Muscle layer of duodenum (tissue), 2 donors: ENCODE measurements at regions not wholly inside any gene's neighbourhood (a gene's known extent, or its start where the extent isn't known, plus 50 kb on each side); places are given as distances from the start of the nearest gene placed in this dataset.

Source experiments
- H3K27ac ChIP-seq: one replicate; pipeline ENCODE4 v1.7.0; 2013; ENCODE audit warnings: mild to moderate bottlenecking, low read length
- H3K27me3 ChIP-seq: one replicate; pipeline ENCODE4 v1.7.0; 2013; ENCODE audit warnings: low read depth, mild to moderate bottlenecking, control low read depth, low read length
- H3K36me3 ChIP-seq, 2 donors: one replicate each; pipeline ENCODE4 v1.7.0; 2013; ENCODE audit warnings: low read length in 2 of 2, control low read depth in 1 of 2, mild to moderate bottlenecking in 1 of 2; ENCODE audit not compliant: insufficient read depth in 2 of 2, control insufficient read depth in 1 of 2
- H3K4me1 ChIP-seq, 2 donors: one replicate each; pipeline ENCODE4 v1.7.0; 2013; ENCODE audit warnings: low read length in 2 of 2, mild to moderate bottlenecking in 2 of 2, control low read depth in 1 of 2, moderate library complexity in 1 of 2; ENCODE audit not compliant: insufficient read depth in 2 of 2, control insufficient read depth in 1 of 2
- H3K4me3 ChIP-seq, 2 donors: one replicate each; pipeline ENCODE4 v1.7.0; 2013; ENCODE audit warnings: low read length in 2 of 2, low read depth in 1 of 2, mild to moderate bottlenecking in 1 of 2
- H3K9me3 ChIP-seq, 2 donors: one replicate each; pipeline ENCODE4 v1.7.0; 2013; ENCODE audit warnings: low read length in 2 of 2, control low read depth in 1 of 2, mild to moderate bottlenecking in 1 of 2; ENCODE audit not compliant: control insufficient read depth in 1 of 2
- donor health status: healthy.

- H3K36me3 ChIP-seq = no peaks in the 10 kb centered on the region
- no peak overlapping the region for H3K4me3 ChIP-seq
- no peak overlapping the region for H3K27ac ChIP-seq
- no peaks in the 10 kb centered on the region for H3K27me3 ChIP-seq
- H3K9me3 ChIP-seq = no peaks in the 10 kb centered on the region
- no peaks in the 10 kb centered on the region for H3K4me1 ChIP-seq
Observed at GRCh38 chr3:164200053-164200823, 878.1 kb downstream of the SI start.

GRCh38 chr3:164196477-164196876 is 881.8 kb downstream of the SI start:
- Histone ChIP-seq H3K27me3 (no peaks in the 10 kb centered on the region), H3K36me3 (no peaks in the 10 kb centered on the region), H3K9me3 (no peaks in the 10 kb centered on the region), H3K4me3 (no peak overlapping the region), H3K4me1 (no peaks in the 10 kb centered on the region), H3K27ac (no peak overlapping the region)

- H3K9me3 ChIP-seq = no peaks in the 10 kb centered on the region
- H3K36me3 ChIP-seq = no peaks in the 10 kb centered on the region
- no peaks in the 10 kb centered on the region for H3K4me1 ChIP-seq
- H3K27me3 ChIP-seq = no peaks in the 10 kb centered on the region
- H3K27ac ChIP-seq = no peak overlapping the region
- no peak overlapping the region for H3K4me3 ChIP-seq
Observed at GRCh38 chr3:164194842-164195241, 883.5 kb downstream of the SI start.

GRCh38 chr3:164192974-164193373 is 885.3 kb downstream of the SI start:
- Histone ChIP-seq H3K27me3 (no peaks in the 10 kb centered on the region), H3K9me3 (no peaks in the 10 kb centered on the region), H3K36me3 (no peaks in the 10 kb centered on the region), H3K4me3 (no peak overlapping the region), H3K4me1 (no peaks in the 10 kb centered on the region), H3K27ac (no peak overlapping the region)

GRCh38 chr3:164190566-164190965 is 887.7 kb downstream of the SI start:
- Histone ChIP-seq H3K27ac (no peak overlapping the region), H3K27me3 (no peaks in the 10 kb centered on the region), H3K4me3 (no peak overlapping the region), H3K4me1 (no peaks in the 10 kb centered on the region), H3K36me3 (no peaks in the 10 kb centered on the region), H3K9me3 (no peaks in the 10 kb centered on the region)

- H3K4me3 ChIP-seq = no peak overlapping the region
- H3K27me3 ChIP-seq = no peaks in the 10 kb centered on the region
- no peaks in the 10 kb centered on the region for H3K36me3 ChIP-seq
Observed at GRCh38 chr3:164186095-164186494, 892.2 kb downstream of the SI start.

DNA sequence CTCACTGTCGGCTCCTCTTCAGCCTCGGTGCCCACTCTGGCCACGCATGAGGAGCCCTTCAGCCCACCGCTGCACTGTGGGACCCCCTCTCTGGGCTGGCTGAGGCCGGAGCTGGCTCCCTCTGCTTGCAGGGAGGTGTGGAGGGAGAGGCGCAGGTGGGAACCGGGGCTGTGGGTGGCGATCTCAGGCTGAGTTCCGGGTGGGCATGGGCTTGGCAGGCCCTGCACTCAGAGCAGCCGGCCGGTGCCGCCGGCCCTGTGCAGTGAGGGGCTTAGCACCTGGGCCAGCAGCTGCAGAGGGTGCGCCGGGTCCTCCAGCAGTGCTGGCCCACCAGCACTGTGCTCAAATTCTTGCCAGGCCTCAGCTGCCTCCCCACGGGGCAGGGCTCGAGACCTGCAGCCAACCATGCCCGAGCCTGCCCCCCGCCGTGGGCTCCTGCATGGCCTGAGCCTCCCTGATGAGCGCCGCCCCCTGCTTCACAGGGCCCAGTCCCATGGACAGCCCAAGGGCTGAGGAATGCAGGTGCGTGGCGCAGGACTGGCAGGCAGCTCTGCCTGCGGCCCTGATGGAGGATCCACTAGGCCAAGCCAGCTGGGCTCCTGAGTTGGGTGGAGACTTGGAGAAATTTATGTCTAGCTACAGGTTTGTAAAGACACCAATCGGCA is 899.1 kb downstream of the SI start:
- no peak overlapping the region for H3K4me3 ChIP-seq
- H3K27ac ChIP-seq = no peak overlapping the region
- H3K9me3 ChIP-seq = peaks cover 0 to 3% of the 10 kb centered on the region in 2 donors
- H3K4me1 ChIP-seq = no peaks in the 10 kb centered on the region
- no peaks in the 10 kb centered on the region for H3K27me3 ChIP-seq
- no peaks in the 10 kb centered on the region for H3K36me3 ChIP-seq

More at GRCh38 chr3:164186095-164186494, 892.2 kb downstream of the SI start:
- Histone ChIP-seq H3K4me1 (no peaks in the 10 kb centered on the region), H3K9me3 (no peaks in the 10 kb centered on the region), H3K27ac (no peak overlapping the region)

GRCh38 chr3:164174059-164174458 is 904.2 kb downstream of the SI start:
- no peaks in the 10 kb centered on the region for H3K27me3 ChIP-seq
- peaks cover 0 to 3% of the 10 kb centered on the region in 2 donors for H3K9me3 ChIP-seq
- no peaks in the 10 kb centered on the region for H3K36me3 ChIP-seq
- no peak overlapping the region for H3K4me3 ChIP-seq
- H3K4me1 ChIP-seq = no peaks in the 10 kb centered on the region
- no peak overlapping the region for H3K27ac ChIP-seq

- Histone ChIP-seq H3K9me3 (peaks cover 0 to 4% of the 10 kb centered on the region in 2 donors), H3K27ac (no peak overlapping the region), H3K4me1 (no peaks in the 10 kb centered on the region), H3K36me3 (no peaks in the 10 kb centered on the region), H3K4me3 (no peak overlapping the region), H3K27me3 (no peaks in the 10 kb centered on the region)
Observed at GRCh38 chr3:164155400-164155799, 922.9 kb downstream of the SI start.

GRCh38 chr3:164144824-164145223 is 933.5 kb downstream of the SI start:
- Histone ChIP-seq H3K27me3 (no peaks in the 10 kb centered on the region), H3K36me3 (no peaks in the 10 kb centered on the region), H3K4me3 (no peak overlapping the region), H3K9me3 (peaks cover 0 to 12% of the 10 kb centered on the region in 2 donors), H3K27ac (no peak overlapping the region), H3K4me1 (no peaks in the 10 kb centered on the region)

DNA sequence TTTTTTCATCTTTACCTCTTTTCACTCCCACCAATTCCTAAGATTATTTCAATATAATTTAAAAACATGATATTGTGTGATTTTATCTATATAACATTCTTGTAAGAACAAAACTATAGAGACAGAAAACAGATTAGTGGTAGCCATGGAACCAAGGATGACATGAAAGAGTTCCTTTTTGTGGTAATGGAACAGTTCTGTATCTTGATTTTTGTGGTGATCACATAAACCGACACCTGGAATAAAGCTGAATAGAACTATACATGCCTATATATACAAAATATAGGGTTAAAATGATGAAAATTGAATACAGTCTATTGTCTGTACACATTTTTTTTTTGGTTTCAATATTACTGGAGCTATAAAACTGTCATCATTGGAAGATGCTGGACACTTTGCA is 945.4 kb downstream of the SI start:
- Histone ChIP-seq H3K9me3 (no peaks in the 10 kb centered on the region), H3K27me3 (no peaks in the 10 kb centered on the region), H3K36me3 (no peaks in the 10 kb centered on the region), H3K4me3 (no peak overlapping the region), H3K27ac (no peak overlapping the region), H3K4me1 (no peaks in the 10 kb centered on the region)
